GM12878 (cell line): ENCODE measurements at regions not wholly inside any gene's neighbourhood (a gene's known extent, or its start where the extent isn't known, plus 50 kb on each side); places are given as distances from the start of the nearest gene placed in this dataset.

Experiments used
- ATAC-seq: fragments of 200-7000 bp; cut with Tn5 transposase; 3 replicates; pipeline ENCODE4 v1.9.1; 2020; ENCODE audit warnings: mild to moderate bottlenecking, moderate library complexity
- BruUV-seq: library from RNA; stranded (reverse); fragments of 400-500 nt; replicated peaks from 2 replicates; lab custom pipeline; 2021; lab: Mats Ljungman, UMichigan
- CTCF ChIA-PET: fragments of 300-600 bp; sonication (Branson Sonifier 250); formaldehyde crosslinking; extraction: SDS; loops from one replicate; lab custom pipeline; 2021; ENCODE audit warnings: inconsistent platforms; lab: Yijun Ruan, JAX
- POLR2A ChIA-PET: fragments of 350-600 bp; formaldehyde crosslinking; extraction: SDS; loops from one replicate; lab custom pipeline; 2021; ENCODE audit warnings: inconsistent platforms; lab: Charles Lee
- RAD21 ChIA-PET: fragments of 300-600 bp; sonication (Branson Sonifier 250); formaldehyde crosslinking; loops from one replicate; lab custom pipeline; 2023; ENCODE audit warnings: antibody characterized with exemption; ENCODE audit not compliant: unreplicated experiment; lab: Charles Lee
- SMC1A ChIA-PET: fragments of 300-600 bp; sonication (Branson Sonifier 250); formaldehyde crosslinking; loops from one replicate; lab custom pipeline; 2023; ENCODE audit not compliant: unreplicated experiment, uncharacterized antibody; lab: Charles Lee
- DNase-seq: peaks from one replicate; pipeline ENCODE4 v3.0.0-alpha.2; 2011; ENCODE audit warnings: low read depth, low spot score
- FAIRE-seq: peaks from 3 replicates; lab custom pipeline; 2011; peaks lifted over from hg19 to GRCh38; lab: Jason Lieb, UNC
- H2AFZ ChIP-seq: 2 replicates; pipeline ENCODE4 v1.6.0; 2011; ENCODE audit warnings: low read depth, low read length, control low read depth; ENCODE audit not compliant: control insufficient read depth
- H3K27ac ChIP-seq: 2 replicates; pipeline ENCODE4 v1.5.1; 2011; ENCODE audit warnings: control low read depth; ENCODE audit not compliant: control insufficient read depth, insufficient read depth
- H3K27me3 ChIP-seq, 2 experiments: replicated peaks in 1 of 2; 2 replicates each; pipeline versions ENCODE4 v1.6.0 to v1.6.1; 2011; ENCODE audit warnings: low read length in 1 of 2; ENCODE audit not compliant: control insufficient read depth in 2 of 2, insufficient read depth in 2 of 2
- H3K36me3 ChIP-seq, 2 experiments: 2 replicates each; pipeline ENCODE4 v1.5.1; 2011; ENCODE audit warnings: low read length in 1 of 2; ENCODE audit not compliant: control insufficient read depth in 2 of 2, insufficient read depth in 2 of 2
- H3K4me1 ChIP-seq: 2 replicates; pipeline ENCODE4 v1.6.1; 2011; ENCODE audit warnings: mild to moderate bottlenecking, low read length, moderate library complexity, mixed read lengths; ENCODE audit not compliant: control insufficient read depth, insufficient read depth
- H3K4me2 ChIP-seq: 2 replicates; pipeline ENCODE4 v1.6.0; 2011; ENCODE audit warnings: control low read depth; ENCODE audit not compliant: control insufficient read depth, insufficient read depth
- H3K4me3 ChIP-seq: fragments of 200-600 bp; sonication (generic); 2 replicates; pipeline ENCODE4 v1.5.1; 2016
- H3K79me2 ChIP-seq: 2 replicates; pipeline ENCODE4 v1.6.0; 2011; ENCODE audit warnings: low read length; ENCODE audit not compliant: control insufficient read depth, insufficient read depth
- H3K9ac ChIP-seq: 2 replicates; pipeline ENCODE4 v1.8.0; 2011; ENCODE audit warnings: low read length, control low read depth, mixed read lengths; ENCODE audit not compliant: control insufficient read depth, insufficient read depth
- H3K9me3 ChIP-seq: replicated peaks from 3 replicates; pipeline ENCODE4 v1.5.1; 2011; ENCODE audit warnings: mild to moderate bottlenecking, low read length; ENCODE audit not compliant: control insufficient read depth, insufficient read depth
- H4K20me1 ChIP-seq: 2 replicates; pipeline ENCODE4 v1.6.0; 2011; ENCODE audit not compliant: control insufficient read depth, insufficient read depth
- ATF7 ChIP-seq: fragments of 450-650 bp; IDR thresholded peaks from 2 replicates; pipeline ENCODE4 v1.6.1; 2016; ENCODE audit warnings: low read depth, mild to moderate bottlenecking
- BACH1 ChIP-seq: fragments of 450-650 bp; IDR thresholded peaks from 2 replicates; pipeline ENCODE4 v1.6.1; 2017; ENCODE audit warnings: mild to moderate bottlenecking, borderline replicate concordance
- BCLAF1 ChIP-seq: fragments of 450-650 bp; IDR thresholded peaks from 2 replicates; pipeline ENCODE4 v1.6.1; 2017; ENCODE audit warnings: antibody characterized with exemption, mild to moderate bottlenecking, moderate library complexity
- DPF2 ChIP-seq: fragments of 450-650 bp; IDR thresholded peaks from 2 replicates; pipeline ENCODE4 v1.6.1; 2017; ENCODE audit warnings: mild to moderate bottlenecking
- EP300 ChIP-seq, 2 experiments: fragments of 150-350 bp in 1 of 2; IDR thresholded peaks; 2 replicates each; pipeline ENCODE4 v1.6.1; 2011 to 2012; ENCODE audit warnings: low read depth in 2 of 2, low read length in 2 of 2, borderline replicate concordance in 1 of 2, improper control_type of control experiment in 1 of 2, inconsistent platforms in 1 of 2; ENCODE audit not compliant: control insufficient read depth in 1 of 2
- HDAC6 ChIP-seq: fragments of 200-600 bp; sonication (generic); IDR thresholded peaks from one replicate; pipeline ENCODE4 v1.8.0; 2017; ENCODE audit warnings: antibody characterized with exemption; ENCODE audit not compliant: unreplicated experiment
- IKZF1 ChIP-seq: fragments of 450-650 bp; conservative IDR thresholded peaks from 2 replicates; pipeline ENCODE4 v1.6.1; 2017; ENCODE audit warnings: antibody characterized with exemption, mild to moderate bottlenecking
- MTA3 ChIP-seq: IDR thresholded peaks from 2 replicates; pipeline ENCODE4 v1.6.1; 2012; ENCODE audit warnings: low read length, inconsistent platforms, borderline replicate concordance
- YBX1 ChIP-seq: fragments of 450-650 bp; IDR thresholded peaks from 2 replicates; pipeline ENCODE4 v1.6.1; 2016; ENCODE audit warnings: antibody characterized with exemption
- ZBTB11 ChIP-seq: fragments of 450-650 bp; formaldehyde crosslinking; IDR thresholded peaks from 2 replicates; pipeline ENCODE4 v1.5.0; 2022; ENCODE audit warnings: mild to moderate bottlenecking, missing genetic modification characterization
- ZNF207 ChIP-seq: fragments of 450-650 bp; IDR thresholded peaks from 2 replicates; pipeline ENCODE4 v1.6.1; 2014; ENCODE audit warnings: antibody characterized with exemption, mild to moderate bottlenecking, borderline replicate concordance
- ZNF384 ChIP-seq: IDR thresholded peaks from 2 replicates; pipeline ENCODE4 v1.6.1; 2012; ENCODE audit warnings: low read depth, mild to moderate bottlenecking, low read length, improper control_type of control experiment, borderline replicate concordance
- ZZZ3 ChIP-seq: IDR thresholded peaks from 2 replicates; pipeline ENCODE4 v1.6.1; 2011; ENCODE audit warnings: low read depth; ENCODE audit not compliant: control insufficient read depth, insufficient read length
- WGBS: methylation state at CpG from one replicate; pipeline ENCODE4 v1.1.6; 2016; ENCODE audit warnings: low lambda C conversion rate; ENCODE audit not compliant: insufficient replicate concordance, insufficient coverage; ENCODE audit errors: missing lambda C conversion rate; 5-methylcytosine and 5-hydroxymethylcytosine counted together
- in situ Hi-C: fragments of 300-500 bp; cut with MboI; formaldehyde crosslinking; loops from 9 replicates; pipeline ENCODE4 v1.14.3; 2018; ENCODE audit warnings: mixed read lengths
- intact Hi-C: fragments of 100-400 bp; cut with micrococcal nuclease; formaldehyde crosslinking; loops from one replicate; pipeline ENCODE4 v1.14.2; 2022; ENCODE audit not compliant: unreplicated experiment
- TF ChIP-seq, protein P1 (sequence below): IDR thresholded peaks from 2 replicates; pipeline ENCODE4 v1.6.1; 2011; ENCODE audit warnings: borderline replicate concordance, low read depth, mild to moderate bottlenecking, moderate library complexity, low read length; ENCODE audit not compliant: insufficient read depth, poor library complexity, severe bottlenecking
- TF ChIP-seq, protein P2 (sequence below): fragments of 150-350 bp; IDR thresholded peaks from 2 replicates; pipeline ENCODE4 v1.6.1; 2014; ENCODE audit warnings: mild to moderate bottlenecking, low read depth, low read length

DNA sequence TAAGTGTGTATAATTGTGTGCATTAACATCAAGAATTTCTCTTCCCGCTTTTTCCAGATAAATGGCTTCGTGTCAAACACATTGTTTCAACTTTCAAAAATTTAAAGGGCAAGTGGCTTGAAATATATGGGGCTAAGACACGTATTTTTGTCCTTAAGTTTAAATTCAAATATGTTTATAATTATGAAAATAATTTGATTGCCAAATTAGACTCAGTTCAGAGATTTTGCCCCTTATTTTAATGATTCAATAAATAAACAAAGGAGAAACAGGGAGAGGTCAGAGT is 1159.2 kb upstream of the MIR17HG start (continued):
- no peak for TF ChIP-seq BCLAF1
- TF ChIP-seq DPF2, result no peak
- TF ChIP-seq IKZF1, result no peak
- TF ChIP-seq ZBTB11 (CRISPR knock-in tag), result no peak
- no peak for TF ChIP-seq ZNF207
- TF ChIP-seq, all 136 proteins: peak for 0

DNA sequence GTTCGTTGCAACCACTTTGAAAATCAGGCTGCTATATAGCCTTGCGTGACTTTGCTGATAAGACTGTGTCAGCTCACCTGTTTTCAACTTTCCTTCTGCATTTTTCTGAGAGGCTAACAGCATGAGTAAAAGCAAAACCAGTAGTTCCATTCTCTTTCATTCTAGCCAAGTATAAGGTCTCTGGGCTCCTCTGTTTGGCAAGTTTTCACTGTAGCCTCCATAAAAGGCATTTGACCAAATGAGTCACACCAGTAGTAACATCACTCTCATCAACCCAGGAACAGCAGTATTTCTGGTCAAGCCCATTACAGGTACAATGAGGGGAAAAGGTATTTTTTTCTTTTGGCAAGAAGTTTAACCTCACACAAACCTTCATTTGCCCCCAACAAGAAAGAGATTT is 1149.8 kb upstream of the MIR17HG start:
- CTCF ChIA-PET, result no interaction called here
- RAD21 ChIA-PET, result no interaction called here
- Histone ChIP-seq H3K4me1 (no peaks in the 10 kb centered on the region), H3K4me3 (no peak overlapping the region), H3K4me2 (no peak overlapping the region), H3K79me2 (no peaks in the 10 kb centered on the region), H2AFZ (no peak overlapping the region), H3K27me3 (no peaks in the 10 kb centered on the region), H3K9me3 (no peaks in the 10 kb centered on the region), H3K9ac (no peak overlapping the region), H4K20me1 (no peaks in the 10 kb centered on the region), H3K27ac (no peak overlapping the region), H3K36me3 (no peaks in the 10 kb centered on the region)
- SMC1A ChIA-PET, result no interaction called here
- POLR2A ChIA-PET, result no interaction called here
- DNase-seq (no peak), FAIRE-seq (no peak), ATAC-seq (peak; percentile 52)
- no TSS peak for BruUV-seq
- in situ Hi-C loops (no loop called here), intact Hi-C loops (no loop called here)
- 36% methylated on average over 2 of the region's 2 CpGs for WGBS
- TF ChIP-seq ZZZ3 (no peak), HDAC6 (no peak), BACH1 (no peak), MTA3 (no peak), IKZF1 (no peak), EP300 (IDR thresholded peaks at IDR 0.05; ENCODE audit: borderline replicate concordance in 1 of 2, control insufficient read depth in 1 of 2, low read depth in 2 of 2, low read length in 2 of 2) (no peak), ZNF384 (no peak), ATF7 (no peak), YBX1 (no peak)
- TF ChIP-seq, protein P1, sequence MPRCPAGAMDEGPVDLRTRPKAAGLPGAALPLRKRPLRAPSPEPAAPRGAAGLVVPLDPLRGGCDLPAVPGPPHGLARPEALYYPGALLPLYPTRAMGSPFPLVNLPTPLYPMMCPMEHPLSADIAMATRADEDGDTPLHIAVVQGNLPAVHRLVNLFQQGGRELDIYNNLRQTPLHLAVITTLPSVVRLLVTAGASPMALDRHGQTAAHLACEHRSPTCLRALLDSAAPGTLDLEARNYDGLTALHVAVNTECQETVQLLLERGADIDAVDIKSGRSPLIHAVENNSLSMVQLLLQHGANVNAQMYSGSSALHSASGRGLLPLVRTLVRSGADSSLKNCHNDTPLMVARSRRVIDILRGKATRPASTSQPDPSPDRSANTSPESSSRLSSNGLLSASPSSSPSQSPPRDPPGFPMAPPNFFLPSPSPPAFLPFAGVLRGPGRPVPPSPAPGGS, result no peak
- TF ChIP-seq, protein P2, sequence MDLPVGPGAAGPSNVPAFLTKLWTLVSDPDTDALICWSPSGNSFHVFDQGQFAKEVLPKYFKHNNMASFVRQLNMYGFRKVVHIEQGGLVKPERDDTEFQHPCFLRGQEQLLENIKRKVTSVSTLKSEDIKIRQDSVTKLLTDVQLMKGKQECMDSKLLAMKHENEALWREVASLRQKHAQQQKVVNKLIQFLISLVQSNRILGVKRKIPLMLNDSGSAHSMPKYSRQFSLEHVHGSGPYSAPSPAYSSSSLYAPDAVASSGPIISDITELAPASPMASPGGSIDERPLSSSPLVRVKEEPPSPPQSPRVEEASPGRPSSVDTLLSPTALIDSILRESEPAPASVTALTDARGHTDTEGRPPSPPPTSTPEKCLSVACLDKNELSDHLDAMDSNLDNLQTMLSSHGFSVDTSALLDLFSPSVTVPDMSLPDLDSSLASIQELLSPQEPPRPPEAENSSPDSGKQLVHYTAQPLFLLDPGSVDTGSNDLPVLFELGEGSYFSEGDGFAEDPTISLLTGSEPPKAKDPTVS, result no peak
